ENCODE measurements at regions not wholly inside any gene's neighbourhood (a gene's known extent, or its start where the extent isn't known, plus 50 kb on each side); places are given as distances from the start of the nearest gene placed in this dataset.
"Not testable (repeated sequence)": the region's sequence is repeated elsewhere in the genome, so short reads cannot be mapped to it uniquely, and the experiment has no call there.

GRCh38 chr2:238521870-238522269, 95.1 kb downstream of the ASB1 start:
- no peak for DNase-seq

- DNase-seq: no peak
Observed at GRCh38 chr2:238523158-238524110, 96.7 kb downstream of the ASB1 start.

- no peak for DNase-seq
Observed at GRCh38 chr2:238524426-238524983, 97.8 kb downstream of the ASB1 start.

GRCh38 chr2:238525990-238526389, 99.3 kb downstream of the ASB1 start:
- DNase-seq: no peak

- DNase-seq: no peak
Observed at GRCh38 chr2:238527565-238527964, 100.8 kb downstream of the ASB1 start.

- no peak for DNase-seq
Observed at GRCh38 chr2:238528953-238529781, 102.4 kb downstream of the ASB1 start.

- not testable (repeated sequence) for DNase-seq
Observed at GRCh38 chr2:238531017-238531645, 104.4 kb downstream of the ASB1 start.

- DNase-seq: not testable (repeated sequence)
Observed at GRCh38 chr2:238543732-238544131, 117.0 kb downstream of the ASB1 start.

GRCh38 chr2:238548902-238549462, 122.3 kb downstream of the ASB1 start:
- no peak for DNase-seq

- DNase-seq: no peak
Observed at GRCh38 chr2:238549866-238550265, 123.1 kb downstream of the ASB1 start.

- DNase-seq: no peak
Observed at GRCh38 chr2:238551091-238551490, 124.4 kb downstream of the ASB1 start.

- DNase-seq: no peak
Observed at GRCh38 chr2:238552226-238552625, 125.5 kb downstream of the ASB1 start.

- DNase-seq: no peak
Observed at GRCh38 chr2:238553159-238553558, 126.4 kb downstream of the ASB1 start.

- no peak for DNase-seq
Observed at GRCh38 chr2:238554468-238555315, 128.0 kb downstream of the ASB1 start.

GRCh38 chr2:238555786-238556542, 129.2 kb downstream of the ASB1 start:
- no peak for DNase-seq

- no peak for DNase-seq
Observed at GRCh38 chr2:238557431-238557830, 130.7 kb downstream of the ASB1 start.

- no peak for DNase-seq
Observed at GRCh38 chr2:238557936-238558335, 131.2 kb downstream of the ASB1 start.

- no peak for DNase-seq
Observed at GRCh38 chr2:238558456-238559099, 131.9 kb downstream of the ASB1 start.

- no peak for DNase-seq
Observed at GRCh38 chr2:238560234-238560633, 133.5 kb downstream of the ASB1 start.

GRCh38 chr2:238561230-238561629, 134.5 kb downstream of the ASB1 start:
- DNase-seq: no peak
